ENCODE measurements at regions not wholly inside any gene's neighbourhood (a gene's known extent, or its start where the extent isn't known, plus 50 kb on each side); places are given as distances from the start of the nearest gene placed in this dataset.
"Not testable (repeated sequence)": the region's sequence is repeated elsewhere in the genome, so short reads cannot be mapped to it uniquely, and the experiment has no call there.

GRCh38 chr4:163673848-163674697 lies 179.6 kb downstream of the TMA16 start:
- no peak overlapping the region for H3K4me3 Mint-ChIP-seq

GRCh38 chr4:163679189-163679588 lies 184.7 kb downstream of the TMA16 start:
- no peak overlapping the region for H3K27ac Mint-ChIP-seq
- DNase-seq = no peak
- CTCF ChIA-PET = interaction anchor here (2.7 to 7.2 kb wide), 3 partner anchors 124 to 129 kb away, joined by 19 to 133 read pairs (median 30); no protein-coding TSS in a partner anchor

More at GRCh38 chr4:163673848-163674697, 179.6 kb downstream of the TMA16 start:
- no peaks in the 10 kb centered on the region for H3K9me3 Mint-ChIP-seq
- intact Hi-C loops (cut with micrococcal nuclease) = no loop called here
- H3K4me1 Mint-ChIP-seq (ENCODE audit: low read depth) = peaks cover 11% of the 10 kb centered on the region
- no peak for DNase-seq
- ChIA-PET CTCF (interaction anchor here (3.4 kb wide), 1 partner anchor 119 kb away, joined by 13 read pairs; no protein-coding TSS in a partner anchor), POLR2A (no interaction called here)
- H3K27me3 Mint-ChIP-seq = no peaks in the 10 kb centered on the region
- no peak overlapping the region for H3K27ac Mint-ChIP-seq
- H3K36me3 Mint-ChIP-seq = no peaks in the 10 kb centered on the region

GRCh38 chr4:163680386-163681098 lies 186.1 kb downstream of the TMA16 start:
- CTCF ChIA-PET = interaction anchor here (0.6 to 7.2 kb wide), 7 partner anchors 8 to 539 kb away, joined by 3 to 133 read pairs (median 6); no protein-coding TSS in a partner anchor

More at GRCh38 chr4:163679189-163679588, 184.7 kb downstream of the TMA16 start:
- Mint-ChIP-seq H3K27me3 (no peaks in the 10 kb centered on the region), H3K9me3 (no peaks in the 10 kb centered on the region), H3K4me1 (ENCODE audit: low read depth) (no peaks in the 10 kb centered on the region), H3K36me3 (no peaks in the 10 kb centered on the region), H3K4me3 (no peak overlapping the region)
- POLR2A ChIA-PET = no interaction called here
- intact Hi-C loops (cut with micrococcal nuclease) = no loop called here

GRCh38 chr4:163681208-163681821 lies 186.8 kb downstream of the TMA16 start:
- DNase-seq = no peak
- Mint-ChIP-seq H3K27me3 (no peaks in the 10 kb centered on the region), H3K9me3 (no peaks in the 10 kb centered on the region), H3K27ac (no peak overlapping the region), H3K4me1 (ENCODE audit: low read depth) (no peaks in the 10 kb centered on the region), H3K4me3 (no peak overlapping the region), H3K36me3 (no peaks in the 10 kb centered on the region)
- CTCF ChIA-PET = interaction anchor here (0.6 to 7.2 kb wide), 7 partner anchors 8 to 540 kb away, joined by 3 to 133 read pairs (median 6); no protein-coding TSS in a partner anchor
- POLR2A ChIA-PET = no interaction called here
- intact Hi-C loops (cut with micrococcal nuclease) = loop anchor here (1.0 to 10.0 kb wide), 5 partner anchors 126 to 1051 kb away; no protein-coding TSS in a partner anchor

More at GRCh38 chr4:163680386-163681098, 186.1 kb downstream of the TMA16 start:
- Mint-ChIP-seq H3K27ac (no peak overlapping the region), H3K4me3 (no peak overlapping the region), H3K4me1 (ENCODE audit: low read depth) (no peaks in the 10 kb centered on the region), H3K27me3 (no peaks in the 10 kb centered on the region), H3K36me3 (no peaks in the 10 kb centered on the region), H3K9me3 (no peaks in the 10 kb centered on the region)
- intact Hi-C loops (cut with micrococcal nuclease) = loop anchor here (1.0 to 10.0 kb wide), 5 partner anchors 125 to 1052 kb away; no protein-coding TSS in a partner anchor
- POLR2A ChIA-PET = no interaction called here
- DNase-seq = no peak

- CTCF ChIA-PET = interaction anchor here (1.9 kb wide), 1 partner anchor 8 kb away, joined by 6 read pairs; no protein-coding TSS in a partner anchor
These were observed 194.4 kb downstream of the TMA16 start for GRCh38 chr4:163688856-163689255.

GRCh38 chr4:163693211-163693610 lies 198.7 kb downstream of the TMA16 start:
- Mint-ChIP-seq H3K27ac (no peak overlapping the region), H3K9me3 (no peaks in the 10 kb centered on the region), H3K4me3 (no peak overlapping the region), H3K27me3 (peaks cover 14% of the 10 kb centered on the region), H3K36me3 (no peaks in the 10 kb centered on the region), H3K4me1 (ENCODE audit: low read depth) (no peaks in the 10 kb centered on the region)
- ChIA-PET POLR2A (no interaction called here), CTCF (interaction anchor here (1.9 kb wide), 1 partner anchor 143 kb away, joined by 6 read pairs; no protein-coding TSS in a partner anchor)
- intact Hi-C loops (cut with micrococcal nuclease) = no loop called here
- no peak for DNase-seq

More at GRCh38 chr4:163688856-163689255, 194.4 kb downstream of the TMA16 start:
- Mint-ChIP-seq H3K27me3 (peaks cover 2% of the 10 kb centered on the region), H3K36me3 (no peaks in the 10 kb centered on the region), H3K4me1 (ENCODE audit: low read depth) (no peaks in the 10 kb centered on the region), H3K27ac (no peak overlapping the region), H3K9me3 (no peaks in the 10 kb centered on the region), H3K4me3 (no peak overlapping the region)
- no peak for DNase-seq
- POLR2A ChIA-PET = no interaction called here
- intact Hi-C loops (cut with micrococcal nuclease) = loop anchor here (10.0 kb wide), 1 partner anchor 326 kb away; no protein-coding TSS in a partner anchor

- CTCF ChIA-PET = no interaction called here
- no peaks in the 10 kb centered on the region for H3K36me3 Mint-ChIP-seq
- POLR2A ChIA-PET = no interaction called here
- H3K27ac Mint-ChIP-seq = no peak overlapping the region
- H3K9me3 Mint-ChIP-seq = no peaks in the 10 kb centered on the region
- intact Hi-C loops (cut with micrococcal nuclease) = no loop called here
- no peaks in the 10 kb centered on the region for H3K4me1 Mint-ChIP-seq (ENCODE audit: low read depth)
- no peak for DNase-seq
- H3K27me3 Mint-ChIP-seq = peaks cover 14% of the 10 kb centered on the region
- H3K4me3 Mint-ChIP-seq = no peak overlapping the region
These were observed 199.3 kb downstream of the TMA16 start for GRCh38 chr4:163693776-163694175.

- no peaks in the 10 kb centered on the region for H3K36me3 Mint-ChIP-seq
- no peaks in the 10 kb centered on the region for H3K9me3 Mint-ChIP-seq
- intact Hi-C loops (cut with micrococcal nuclease) = no loop called here
- CTCF ChIA-PET = no interaction called here
- peaks cover 14% of the 10 kb centered on the region for H3K27me3 Mint-ChIP-seq
- DNase-seq = no peak
- H3K27ac Mint-ChIP-seq = no peak overlapping the region
- H3K4me1 Mint-ChIP-seq (ENCODE audit: low read depth) = no peaks in the 10 kb centered on the region
- H3K4me3 Mint-ChIP-seq = no peak overlapping the region
- POLR2A ChIA-PET = no interaction called here
These were observed 199.9 kb downstream of the TMA16 start for GRCh38 chr4:163694385-163694784.

GRCh38 chr4:163697121-163697520 lies 202.6 kb downstream of the TMA16 start:
- no peaks in the 10 kb centered on the region for H3K36me3 Mint-ChIP-seq
- H3K27me3 Mint-ChIP-seq = peaks cover 14% of the 10 kb centered on the region
- no peak overlapping the region for H3K27ac Mint-ChIP-seq
- ChIA-PET CTCF (no interaction called here), POLR2A (no interaction called here)
- intact Hi-C loops (cut with micrococcal nuclease) = no loop called here
- no peaks in the 10 kb centered on the region for H3K9me3 Mint-ChIP-seq
- H3K4me1 Mint-ChIP-seq (ENCODE audit: low read depth) = no peaks in the 10 kb centered on the region
- no peak overlapping the region for H3K4me3 Mint-ChIP-seq
- DNase-seq = no peak

- intact Hi-C loops (cut with micrococcal nuclease); POLR2A ChIA-PET; H3K9me3 Mint-ChIP-seq; H3K4me3 Mint-ChIP-seq; DNase-seq; H3K36me3 Mint-ChIP-seq; H3K27ac Mint-ChIP-seq; H3K27me3 Mint-ChIP-seq; H3K4me1 Mint-ChIP-seq (ENCODE audit: low read depth); CTCF ChIA-PET: not testable (repeated sequence)
These were observed 205.9 kb downstream of the TMA16 start for GRCh38 chr4:163700383-163700782.

GRCh38 chr4:163701916-163702315 lies 207.4 kb downstream of the TMA16 start:
- CTCF ChIA-PET = no interaction called here
- POLR2A ChIA-PET = interaction anchor here (0.5 kb wide), 1 partner anchor 25 kb away, joined by 5 read pairs; no protein-coding TSS in a partner anchor
- Mint-ChIP-seq H3K36me3 (no peaks in the 10 kb centered on the region), H3K27ac (no peak overlapping the region), H3K9me3 (no peaks in the 10 kb centered on the region), H3K27me3 (peaks cover 1% of the 10 kb centered on the region), H3K4me3 (no peak overlapping the region), H3K4me1 (ENCODE audit: low read depth) (no peaks in the 10 kb centered on the region)
- DNase-seq = no peak
- intact Hi-C loops (cut with micrococcal nuclease) = no loop called here

- no peaks in the 10 kb centered on the region for H3K4me1 Mint-ChIP-seq (ENCODE audit: low read depth)
These were observed 208.2 kb downstream of the TMA16 start for GRCh38 chr4:163702736-163703135.

More at GRCh38 chr4:163702736-163703135, 208.2 kb downstream of the TMA16 start:
- Mint-ChIP-seq H3K27ac (no peak overlapping the region), H3K36me3 (no peaks in the 10 kb centered on the region), H3K9me3 (no peaks in the 10 kb centered on the region), H3K27me3 (peaks cover 1% of the 10 kb centered on the region), H3K4me3 (no peak overlapping the region)
- ChIA-PET POLR2A (interaction anchor here (0.5 kb wide), 1 partner anchor 24 kb away, joined by 5 read pairs; no protein-coding TSS in a partner anchor), CTCF (no interaction called here)
- intact Hi-C loops (cut with micrococcal nuclease) = no loop called here
- DNase-seq = no peak

Measured in activated CD4-positive, alpha-beta memory T cell treated with anti-CD3 and anti-CD28 coated beads for 36 hours (primary cell).